Panc1 (cell line): ENCODE measurements at regions not wholly inside any gene's neighbourhood (a gene's known extent, or its start where the extent isn't known, plus 50 kb on each side); places are given as distances from the start of the nearest gene placed in this dataset.
A peak's percentile ranks its signal among the peaks of the same experiment; 100 is the strongest.

Source experiments
- ATAC-seq: fragments of 200-7000 bp; cut with Tn5 transposase; 2 replicates; pipeline ENCODE4 v1.9.1; 2020; ENCODE audit warnings: mild to moderate bottlenecking, moderate library complexity
- BruUV-seq: library from RNA; stranded (reverse); fragments of 400-500 nt; replicated peaks from 2 replicates; lab custom pipeline; 2021; lab: Mats Ljungman, UMichigan
- CTCF ChIA-PET: fragments of 300-600 bp; sonication (Branson Sonifier 250); formaldehyde crosslinking; loops from one replicate; lab custom pipeline; 2022; ENCODE audit warnings: antibody characterized with exemption; lab: Charles Lee
- POLR2A ChIA-PET: fragments of 300-600 bp; sonication (Branson Sonifier 250); formaldehyde crosslinking; loops from one replicate; lab custom pipeline; 2022; ENCODE audit warnings: antibody characterized with exemption; lab: Charles Lee
- DNase-seq: peaks from one replicate; pipeline ENCODE4 v3.0.0-alpha.2; 2010; ENCODE audit warnings: low read depth, low spot score
- H3K27ac ChIP-seq: 2 replicates; pipeline ENCODE4 v1.5.1; 2011; ENCODE audit warnings: mild to moderate bottlenecking, low read length, inconsistent platforms
- H3K27me3 ChIP-seq: fragments of 200-500 bp; sonication (Bioruptor generic); 2 replicates; pipeline ENCODE4 v1.6.0; 2014; ENCODE audit warnings: low read length, inconsistent platforms; ENCODE audit not compliant: control insufficient read depth, insufficient read depth
- H3K36me3 ChIP-seq: fragments of 200-500 bp; sonication (Bioruptor generic); 2 replicates; pipeline ENCODE4 v1.5.1; 2014; ENCODE audit warnings: inconsistent platforms, mild to moderate bottlenecking, low read length, moderate library complexity; ENCODE audit not compliant: control insufficient read depth, insufficient read depth
- H3K4me1 ChIP-seq: 2 replicates; pipeline ENCODE4 v1.5.1; 2011; ENCODE audit warnings: inconsistent platforms, mild to moderate bottlenecking, low read length, moderate library complexity; ENCODE audit not compliant: control insufficient read depth, insufficient read depth
- H3K4me3 ChIP-seq, 2 experiments: 2 replicates each; pipeline ENCODE4 v1.5.1; 2011 to 2012; ENCODE audit warnings: low read depth in 2 of 2, low read length in 2 of 2, mild to moderate bottlenecking in 2 of 2, inconsistent platforms in 1 of 2, moderate library complexity in 1 of 2
- H3K9me3 ChIP-seq: fragments of 200-500 bp; sonication (Bioruptor generic); 2 replicates; pipeline ENCODE4 v1.5.1; 2014; ENCODE audit warnings: low read depth, mild to moderate bottlenecking, inconsistent platforms, low read length, moderate library complexity; ENCODE audit not compliant: control insufficient read depth, insufficient read depth
- CTCF ChIP-seq: fragments of 450-650 bp; IDR thresholded peaks from 2 replicates; pipeline ENCODE4 v1.5.1; 2017; ENCODE audit warnings: mild to moderate bottlenecking
- POLR2AphosphoS5 ChIP-seq: IDR thresholded peaks from 2 replicates; pipeline ENCODE4 v1.6.1; 2012; ENCODE audit warnings: mild to moderate bottlenecking, low read depth, low read length, moderate library complexity
- REST ChIP-seq, 2 experiments: IDR thresholded peaks; 2 replicates each; pipeline ENCODE4 v1.6.1; 2011 to 2012; ENCODE audit warnings: low read depth in 2 of 2, control low read depth in 1 of 2, low read length in 1 of 2, mild to moderate bottlenecking in 1 of 2, moderate library complexity in 1 of 2; ENCODE audit not compliant: insufficient read depth in 1 of 2
- SIN3A ChIP-seq: IDR thresholded peaks from 2 replicates; pipeline ENCODE4 v1.6.1; 2012; ENCODE audit warnings: low read depth, mild to moderate bottlenecking, low read length, moderate library complexity, borderline replicate concordance; ENCODE audit not compliant: insufficient read depth
- TCF7L2 ChIP-seq: IDR thresholded peaks from 2 replicates; pipeline ENCODE4 v1.6.1; 2011; ENCODE audit warnings: mild to moderate bottlenecking, low read depth, low read length, inconsistent platforms
- in situ Hi-C: cut with HindIII; loops from 2 replicates; pipeline ENCODE4 v1.10.0; 2016; ENCODE audit warnings: low sequenced_read_pairs, low pct_unique_long_range_greater_than_20kb
- intact Hi-C: fragments of 100-400 bp; cut with micrococcal nuclease; formaldehyde crosslinking; loops from one replicate; pipeline ENCODE4 v1.10.0; 2022; ENCODE audit not compliant: unreplicated experiment

- H3K9me3 ChIP-seq: 0 out of 2 replicates have a peak, but pooled peaks cover 3% of the 10 kb centered on the region
- TF ChIP-seq REST (IDR thresholded peaks at IDR 0.05; ENCODE audit: insufficient read depth in 1 of 2, low read depth in 2 of 2, low read length in 1 of 2) (no peak), POLR2AphosphoS5 (no peak), CTCF (no peak), TCF7L2 (no peak), SIN3A (no peak)
- no peaks in the 10 kb centered on the region for H3K27me3 ChIP-seq
- H3K4me1 ChIP-seq: no peaks in the 10 kb centered on the region; the same call in 1 of the 2 replicates
- ChIA-PET CTCF (no interaction called here), POLR2A (no interaction called here)
- ATAC-seq (no peak), DNase-seq (no peak)
- intact Hi-C loops (no loop called here), in situ Hi-C loops (no loop called here)
- no TSS peak for BruUV-seq
- H3K36me3 ChIP-seq: no peaks in the 10 kb centered on the region
- H3K4me3 ChIP-seq: no peak overlapping the region
- peak overlapping the region; percentile 42; the same call in 1 of the 2 replicates for H3K27ac ChIP-seq
These were observed 127.0 kb upstream of the PDE5A start for GRCh38 chr4:119755599-119755998.

GRCh38 chr4:119752936-119753335, 124.3 kb upstream of the PDE5A start:
- no TSS peak for BruUV-seq
- in situ Hi-C loops: no loop called here
- Histone ChIP-seq H3K27me3 (no peaks in the 10 kb centered on the region), H3K4me1 (peaks cover 12% of the 10 kb centered on the region), H3K9me3 (no peaks in the 10 kb centered on the region), H3K4me3 (no peak overlapping the region), H3K27ac (no peak overlapping the region), H3K36me3 (no peaks in the 10 kb centered on the region)
- intact Hi-C loops: no loop called here
- no peak for ATAC-seq
- ChIA-PET POLR2A (no interaction called here), CTCF (no interaction called here)
- no peak for DNase-seq
- TF ChIP-seq SIN3A: no peak
- TF ChIP-seq REST (IDR thresholded peaks at IDR 0.05; ENCODE audit: insufficient read depth in 1 of 2, low read depth in 2 of 2, low read length in 1 of 2): no peak
- TF ChIP-seq CTCF: no peak
- TF ChIP-seq TCF7L2: no peak
- TF ChIP-seq POLR2AphosphoS5: no peak
